ENCODE measurements at regions not wholly inside any gene's neighbourhood (a gene's known extent, or its start where the extent isn't known, plus 50 kb on each side); places are given as distances from the start of the nearest gene placed in this dataset.

DNA sequence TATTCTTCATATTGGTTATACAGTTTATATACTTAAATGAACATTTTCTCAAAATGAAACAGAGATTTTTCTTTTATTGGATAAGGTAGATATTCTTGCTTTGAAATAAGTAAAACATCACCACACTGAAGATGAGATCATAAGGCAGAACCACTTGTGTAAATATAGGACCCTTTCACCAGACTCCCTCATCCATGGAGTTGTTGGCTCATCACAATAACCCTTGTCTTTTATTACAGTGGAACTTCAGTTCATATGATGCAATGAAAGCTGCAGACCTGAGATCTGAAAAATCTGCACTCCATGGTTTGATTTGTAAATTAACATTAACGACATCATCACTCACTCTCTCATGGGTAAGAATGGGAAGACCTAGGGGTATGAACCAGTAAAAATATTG, 51.9 kb upstream of the DBX2 start:
- no peak overlapping the region for H3K4me3 ChIP-seq (ENCODE audit: low read depth, low read length)
- ATAC-seq (ENCODE audit: low read depth in 2 of 2) (no peak), DNase-seq (no peak)
- peaks cover 0 to 5% (median 0%) of the 10 kb centered on the region in 7 donors for H3K9me3 Mint-ChIP-seq
- no peak overlapping the region for H3K4me3 Mint-ChIP-seq
- H3K27me3 Mint-ChIP-seq = peaks cover 5% of the 10 kb centered on the region
- H3K27ac ChIP-seq (ENCODE audit: insufficient read depth, low read length, poor library complexity, severe bottlenecking) = no peak overlapping the region
- no peak overlapping the region for H3K27ac Mint-ChIP-seq
- H3K4me1 Mint-ChIP-seq = no peaks in the 10 kb centered on the region
- peaks cover 1% of the 10 kb centered on the region for H3K27me3 ChIP-seq (ENCODE audit: control insufficient read depth, insufficient read depth, low read length)
- H3K36me3 ChIP-seq (ENCODE audit: control insufficient read depth, insufficient read depth, low read length) = no peaks in the 10 kb centered on the region
- no peaks in the 10 kb centered on the region for H3K36me3 Mint-ChIP-seq
- H3K4me1 ChIP-seq (ENCODE audit: control insufficient read depth, insufficient read depth, low read length, poor library complexity, severe bottlenecking) = no peaks in the 10 kb centered on the region
- H3K9me3 ChIP-seq (ENCODE audit: control insufficient read depth in 2 of 2, low read length in 2 of 2) = no peaks in the 10 kb centered on the region

DNA sequence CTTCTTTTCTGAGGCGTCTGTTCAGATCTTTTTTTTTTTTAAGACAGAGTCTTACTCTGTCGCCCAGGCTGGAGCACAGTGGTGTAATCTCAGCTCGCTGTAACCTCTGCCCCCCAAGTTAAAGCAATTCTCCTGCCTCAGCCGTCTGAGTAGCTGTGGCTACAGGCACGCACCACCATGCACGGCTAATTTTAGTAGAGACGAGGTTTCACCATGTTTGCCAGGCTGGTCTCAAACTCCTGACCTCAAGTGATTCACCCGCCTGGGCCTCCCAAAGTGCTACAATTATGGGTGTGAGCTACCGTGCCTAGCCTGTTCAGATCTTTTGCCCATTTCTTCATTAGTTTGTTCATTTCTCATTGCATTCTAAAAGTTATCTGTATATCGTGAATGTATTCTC, 55.1 kb upstream of the DBX2 start:
- Histone ChIP-seq H3K9me3 (ENCODE audit: control insufficient read depth in 2 of 2, low read length in 2 of 2) (no peaks in the 10 kb centered on the region), H3K4me1 (ENCODE audit: control insufficient read depth, insufficient read depth, low read length, poor library complexity, severe bottlenecking) (no peaks in the 10 kb centered on the region), H3K27me3 (ENCODE audit: control insufficient read depth, insufficient read depth, low read length) (no peaks in the 10 kb centered on the region), H3K4me3 (ENCODE audit: low read depth, low read length) (no peak overlapping the region), H3K27ac (ENCODE audit: insufficient read depth, low read length, poor library complexity, severe bottlenecking) (no peak overlapping the region), H3K36me3 (ENCODE audit: control insufficient read depth, insufficient read depth, low read length) (no peaks in the 10 kb centered on the region)
- ATAC-seq (ENCODE audit: low read depth in 2 of 2) (no peak), DNase-seq (no peak)
- H3K4me3 Mint-ChIP-seq = no peak overlapping the region
- H3K9me3 Mint-ChIP-seq = peaks cover 0 to 5% (median 0%) of the 10 kb centered on the region in 7 donors
- H3K27ac Mint-ChIP-seq = no peak overlapping the region
- H3K27me3 Mint-ChIP-seq = peaks cover 5% of the 10 kb centered on the region
- no peaks in the 10 kb centered on the region for H3K36me3 Mint-ChIP-seq
- H3K4me1 Mint-ChIP-seq = no peaks in the 10 kb centered on the region

DNA sequence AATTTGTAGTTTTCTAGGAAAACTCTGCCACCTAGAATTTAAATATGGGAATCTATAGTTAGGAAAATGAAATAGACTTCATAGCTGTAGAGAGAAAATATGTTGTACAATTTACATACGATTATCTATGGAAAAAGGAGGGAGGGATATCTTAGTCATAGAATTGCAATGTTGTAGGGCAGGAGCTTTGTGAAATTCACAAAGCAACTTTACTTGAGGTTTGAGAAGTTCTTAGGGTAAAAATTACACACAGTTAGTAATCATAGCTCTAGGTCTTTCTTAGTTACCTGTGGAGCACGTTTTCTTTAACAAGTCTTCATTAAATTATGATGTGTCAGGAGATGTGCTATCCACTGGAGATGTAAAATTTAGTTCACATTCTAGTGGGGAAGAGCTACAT, 61.4 kb upstream of the DBX2 start:
- H3K9me3 ChIP-seq (ENCODE audit: control insufficient read depth in 2 of 2, low read length in 2 of 2) = no peaks in the 10 kb centered on the region
- Mint-ChIP-seq H3K27me3 (peaks cover 12% of the 10 kb centered on the region), H3K36me3 (no peaks in the 10 kb centered on the region), H3K27ac (no peak overlapping the region), H3K4me1 (no peaks in the 10 kb centered on the region), H3K9me3 (peaks cover 0 to 2% (median 0%) of the 10 kb centered on the region in 7 donors), H3K4me3 (peak overlapping the region in 1 of 4 donors; percentile 79)
- no peaks in the 10 kb centered on the region for H3K36me3 ChIP-seq (ENCODE audit: control insufficient read depth, insufficient read depth, low read length)
- ATAC-seq (ENCODE audit: low read depth in 2 of 2) (no peak), DNase-seq (no peak)
- no peak overlapping the region for H3K27ac ChIP-seq (ENCODE audit: insufficient read depth, low read length, poor library complexity, severe bottlenecking)
- no peaks in the 10 kb centered on the region for H3K4me1 ChIP-seq (ENCODE audit: control insufficient read depth, insufficient read depth, low read length, poor library complexity, severe bottlenecking)
- H3K27me3 ChIP-seq (ENCODE audit: control insufficient read depth, insufficient read depth, low read length) = no peaks in the 10 kb centered on the region
- no peak overlapping the region for H3K4me3 ChIP-seq (ENCODE audit: low read depth, low read length)

DNA sequence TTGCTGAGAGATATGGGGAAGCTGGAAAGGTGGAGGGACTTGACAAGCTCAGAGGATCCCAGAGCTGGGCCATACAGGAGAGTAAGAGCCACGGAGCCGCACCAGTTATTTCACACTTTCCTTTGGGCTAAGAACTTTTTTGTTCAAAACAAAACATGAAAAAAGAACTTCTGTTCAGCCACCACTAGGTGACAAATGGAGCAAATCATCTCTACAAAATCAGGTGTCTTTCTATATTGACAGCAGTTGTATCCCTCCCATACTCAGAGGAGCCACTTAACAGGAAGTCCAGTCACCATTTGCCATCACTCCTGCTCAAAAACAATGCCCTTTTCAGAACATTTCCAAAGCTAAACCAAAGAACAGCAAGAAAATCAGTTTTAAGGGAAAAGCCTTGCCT, 70.3 kb upstream of the DBX2 start:
- no peak for ATAC-seq (ENCODE audit: low read depth in 2 of 2)
- H3K27me3 Mint-ChIP-seq = no peaks in the 10 kb centered on the region
- no peaks in the 10 kb centered on the region for H3K36me3 ChIP-seq (ENCODE audit: control insufficient read depth, insufficient read depth, low read length)

DNA sequence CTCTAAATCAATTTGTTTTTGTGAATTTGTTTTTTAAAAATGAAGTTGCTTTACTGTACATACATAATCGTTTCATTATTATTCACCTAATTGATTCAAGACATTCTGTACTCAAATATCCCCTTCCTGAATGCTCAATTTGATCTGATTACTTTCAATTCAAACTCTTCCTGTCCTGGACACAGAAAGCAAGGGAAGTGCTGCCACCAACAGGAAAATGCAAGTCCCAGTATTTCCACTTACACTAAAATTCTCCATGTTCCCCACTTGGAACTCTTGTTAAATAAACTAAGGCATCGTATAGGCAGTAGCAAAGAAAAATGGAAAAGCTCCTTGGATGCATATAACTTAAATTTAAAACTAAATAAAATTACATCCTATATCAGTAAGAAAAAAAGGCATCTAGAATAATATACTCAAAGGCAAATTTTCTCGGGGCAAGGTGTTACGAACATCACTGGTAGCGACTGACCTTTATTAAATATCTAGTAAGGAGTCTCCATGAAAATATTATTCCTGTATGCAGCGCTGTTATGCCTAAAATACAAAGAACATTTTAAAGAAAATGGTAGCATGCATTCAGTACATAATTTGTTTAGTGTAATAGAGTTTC, 72.0 kb upstream of the DBX2 start:
- H3K27me3 ChIP-seq (ENCODE audit: control insufficient read depth, insufficient read depth, low read length) = peaks cover 2% of the 10 kb centered on the region
- Mint-ChIP-seq H3K27ac (no peak overlapping the region), H3K9me3 (peaks cover 0 to 2% (median 0%) of the 10 kb centered on the region in 7 donors), H3K4me3 (no peak overlapping the region), H3K27me3 (peaks cover 6% of the 10 kb centered on the region), H3K36me3 (no peaks in the 10 kb centered on the region), H3K4me1 (no peaks in the 10 kb centered on the region)
- H3K4me1 ChIP-seq (ENCODE audit: control insufficient read depth, insufficient read depth, low read length, poor library complexity, severe bottlenecking) = no peaks in the 10 kb centered on the region
- H3K27ac ChIP-seq (ENCODE audit: insufficient read depth, low read length, poor library complexity, severe bottlenecking) = no peak overlapping the region
- H3K4me3 ChIP-seq (ENCODE audit: low read depth, low read length) = no peak overlapping the region
- H3K9me3 ChIP-seq (ENCODE audit: control insufficient read depth in 2 of 2, low read length in 2 of 2) = no peaks in the 10 kb centered on the region
- no peaks in the 10 kb centered on the region for H3K36me3 ChIP-seq (ENCODE audit: control insufficient read depth, insufficient read depth, low read length)
- DNase-seq (no peak), ATAC-seq (ENCODE audit: low read depth in 2 of 2) (no peak)

More for the DNA sequence above, 70.3 kb upstream of the DBX2 start:
- Mint-ChIP-seq H3K27ac (no peak overlapping the region), H3K36me3 (no peaks in the 10 kb centered on the region), H3K4me3 (no peak overlapping the region), H3K9me3 (peaks cover 0 to 2% (median 0%) of the 10 kb centered on the region in 7 donors), H3K4me1 (no peaks in the 10 kb centered on the region)
- Histone ChIP-seq H3K4me1 (ENCODE audit: control insufficient read depth, insufficient read depth, low read length, poor library complexity, severe bottlenecking) (no peaks in the 10 kb centered on the region), H3K9me3 (ENCODE audit: control insufficient read depth in 2 of 2, low read length in 2 of 2) (no peaks in the 10 kb centered on the region), H3K27ac (ENCODE audit: insufficient read depth, low read length, poor library complexity, severe bottlenecking) (no peak overlapping the region), H3K27me3 (ENCODE audit: control insufficient read depth, insufficient read depth, low read length) (no peaks in the 10 kb centered on the region), H3K4me3 (ENCODE audit: low read depth, low read length) (no peak overlapping the region)
- no peak for DNase-seq

DNA sequence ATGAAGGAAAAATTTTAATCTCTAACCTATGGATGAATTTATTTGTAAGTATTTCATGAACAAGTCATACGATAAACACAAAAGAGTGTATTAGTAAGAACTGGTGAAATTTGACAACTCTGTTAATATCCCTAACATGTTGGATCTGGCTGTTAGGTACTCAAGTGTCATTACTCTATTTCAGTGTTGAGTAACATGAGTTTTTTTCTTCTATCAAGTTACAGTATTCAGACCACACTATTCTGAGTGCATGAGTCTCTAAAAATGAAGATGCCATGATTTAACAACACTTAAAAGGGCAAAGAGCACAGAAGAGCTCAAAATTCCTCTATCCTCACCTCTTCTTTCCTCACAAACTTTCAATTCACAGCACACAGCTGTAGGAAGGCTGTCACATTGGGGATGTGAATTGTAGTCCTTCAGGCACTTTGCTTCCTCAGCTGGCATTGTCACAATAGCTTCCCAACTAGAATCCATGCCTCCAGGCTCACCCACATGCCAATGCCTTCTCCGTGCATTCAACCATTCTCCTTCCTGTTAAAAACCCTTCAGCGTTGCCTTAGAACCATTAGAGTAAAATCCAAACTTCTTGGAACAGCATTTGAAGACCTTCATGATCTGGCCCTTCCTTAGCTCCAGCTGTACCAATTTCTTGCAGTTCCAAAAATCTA, 73.7 kb upstream of the DBX2 start:
- H3K4me1 ChIP-seq (ENCODE audit: control insufficient read depth, insufficient read depth, low read length, poor library complexity, severe bottlenecking) = no peaks in the 10 kb centered on the region
- ATAC-seq (ENCODE audit: low read depth in 2 of 2) = no peak
- peaks cover 10% of the 10 kb centered on the region for H3K27me3 Mint-ChIP-seq
- H3K27me3 ChIP-seq (ENCODE audit: control insufficient read depth, insufficient read depth, low read length) = peaks cover 3% of the 10 kb centered on the region
- H3K27ac Mint-ChIP-seq = no peak overlapping the region
- no peaks in the 10 kb centered on the region for H3K9me3 ChIP-seq (ENCODE audit: control insufficient read depth in 2 of 2, low read length in 2 of 2)
- no peaks in the 10 kb centered on the region for H3K4me1 Mint-ChIP-seq
- no peaks in the 10 kb centered on the region for H3K36me3 Mint-ChIP-seq
- no peak overlapping the region for H3K4me3 ChIP-seq (ENCODE audit: low read depth, low read length)
- no peak for DNase-seq
- H3K9me3 Mint-ChIP-seq = no peaks in the 10 kb centered on the region
- no peak overlapping the region for H3K4me3 Mint-ChIP-seq
- no peak overlapping the region for H3K27ac ChIP-seq (ENCODE audit: insufficient read depth, low read length, poor library complexity, severe bottlenecking)
- H3K36me3 ChIP-seq (ENCODE audit: control insufficient read depth, insufficient read depth, low read length) = no peaks in the 10 kb centered on the region

DNA sequence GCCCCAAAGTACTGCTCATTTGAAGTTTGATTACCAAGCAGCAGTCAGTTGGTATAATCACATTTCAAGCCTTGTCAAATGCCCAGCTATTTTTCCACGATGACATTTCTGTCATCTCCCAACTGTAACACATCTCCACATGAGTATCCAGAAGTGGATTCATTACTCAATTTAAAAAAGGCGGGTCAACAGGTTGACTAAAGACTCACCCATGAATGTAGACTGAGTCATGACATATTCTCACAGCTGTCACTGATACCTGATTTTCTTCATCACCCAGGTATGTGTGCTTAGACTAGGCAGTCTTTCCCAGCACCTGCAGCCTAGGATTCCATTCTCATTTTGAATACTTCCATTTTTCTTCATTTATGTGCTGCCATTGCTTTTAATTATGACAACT, 75.1 kb upstream of the DBX2 start:
- no peaks in the 10 kb centered on the region for H3K4me1 ChIP-seq (ENCODE audit: control insufficient read depth, insufficient read depth, low read length, poor library complexity, severe bottlenecking)
- no peak for DNase-seq
- Mint-ChIP-seq H3K27me3 (peaks cover 16% of the 10 kb centered on the region), H3K36me3 (no peaks in the 10 kb centered on the region), H3K4me1 (peaks cover 0 to 4% (median 0%) of the 10 kb centered on the region in 4 donors), H3K9me3 (no peaks in the 10 kb centered on the region), H3K27ac (no peak overlapping the region), H3K4me3 (no peak overlapping the region)
- H3K4me3 ChIP-seq (ENCODE audit: low read depth, low read length) = no peak overlapping the region
- no peak for ATAC-seq (ENCODE audit: low read depth in 2 of 2)
- H3K27ac ChIP-seq (ENCODE audit: insufficient read depth, low read length, poor library complexity, severe bottlenecking) = no peak overlapping the region
- H3K9me3 ChIP-seq (ENCODE audit: control insufficient read depth in 2 of 2, low read length in 2 of 2) = no peaks in the 10 kb centered on the region
- peaks cover 3% of the 10 kb centered on the region for H3K27me3 ChIP-seq (ENCODE audit: control insufficient read depth, insufficient read depth, low read length)
- no peaks in the 10 kb centered on the region for H3K36me3 ChIP-seq (ENCODE audit: control insufficient read depth, insufficient read depth, low read length)

DNA sequence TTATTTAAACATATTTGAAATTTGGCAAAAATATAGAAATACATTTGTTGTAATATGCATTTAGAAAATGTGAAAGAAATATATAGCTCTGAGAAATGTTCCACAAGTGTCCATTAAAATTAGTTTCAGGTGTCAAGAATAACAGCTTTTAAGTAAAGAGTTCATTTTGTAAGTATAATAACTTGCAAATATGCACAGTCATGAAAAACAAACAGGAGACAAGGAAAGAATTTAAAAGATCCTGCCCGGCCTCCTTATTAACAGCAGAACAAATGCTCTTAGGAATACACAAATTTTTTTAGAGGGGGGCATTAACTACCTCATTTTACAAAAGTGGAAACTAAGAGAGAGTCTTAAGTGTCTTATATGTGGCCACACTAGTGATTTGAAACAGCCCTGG, 77.7 kb upstream of the DBX2 start:
- no peak for ATAC-seq (ENCODE audit: low read depth in 2 of 2)
- no peaks in the 10 kb centered on the region for H3K9me3 ChIP-seq (ENCODE audit: control insufficient read depth in 2 of 2, low read length in 2 of 2)
- Mint-ChIP-seq H3K9me3 (peaks cover 0 to under 1% (median 0%) of the 10 kb centered on the region in 7 donors), H3K36me3 (no peaks in the 10 kb centered on the region), H3K27ac (no peak overlapping the region), H3K4me3 (no peak overlapping the region), H3K4me1 (peaks cover 0 to 4% (median 0%) of the 10 kb centered on the region in 4 donors), H3K27me3 (peaks cover 21% of the 10 kb centered on the region)
- no peaks in the 10 kb centered on the region for H3K36me3 ChIP-seq (ENCODE audit: control insufficient read depth, insufficient read depth, low read length)
- H3K4me1 ChIP-seq (ENCODE audit: control insufficient read depth, insufficient read depth, low read length, poor library complexity, severe bottlenecking) = no peaks in the 10 kb centered on the region
- no peak for DNase-seq
- no peak overlapping the region for H3K27ac ChIP-seq (ENCODE audit: insufficient read depth, low read length, poor library complexity, severe bottlenecking)
- H3K4me3 ChIP-seq (ENCODE audit: low read depth, low read length) = no peak overlapping the region
- H3K27me3 ChIP-seq (ENCODE audit: control insufficient read depth, insufficient read depth, low read length) = peaks cover 9% of the 10 kb centered on the region
